ENCODE measurements at regions not wholly inside any gene's neighbourhood (a gene's known extent, or its start where the extent isn't known, plus 50 kb on each side); places are given as distances from the start of the nearest gene placed in this dataset.

DNA sequence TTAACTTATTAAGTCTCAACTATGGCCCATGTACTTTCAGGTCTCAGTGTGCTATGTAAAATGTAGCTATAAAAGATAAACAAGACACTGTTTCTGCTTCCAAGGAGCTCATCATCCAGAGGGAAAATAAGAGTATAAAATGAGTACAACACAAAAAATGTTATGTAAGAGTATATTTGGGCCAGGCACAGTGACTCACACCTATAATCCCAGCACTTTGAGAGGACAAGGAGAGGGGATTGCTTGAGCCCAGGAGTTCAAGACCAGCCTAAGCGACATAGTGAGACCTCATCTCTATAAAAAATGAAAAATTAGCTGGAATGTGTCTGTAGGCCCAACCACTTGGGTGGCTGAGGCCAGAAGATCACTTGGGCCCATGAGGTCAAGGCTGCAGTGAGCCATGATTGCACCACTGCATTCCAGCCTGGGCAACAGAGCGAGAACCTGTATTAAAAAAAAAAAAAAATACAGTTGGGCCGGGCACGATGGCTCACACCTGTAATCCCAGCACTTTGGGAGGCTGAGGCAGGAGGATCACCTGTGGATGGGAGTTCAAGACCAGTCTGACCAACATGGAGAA lies 124.0 kb downstream of the EDN1 start:
- TF ChIP-seq, protein P1, sequence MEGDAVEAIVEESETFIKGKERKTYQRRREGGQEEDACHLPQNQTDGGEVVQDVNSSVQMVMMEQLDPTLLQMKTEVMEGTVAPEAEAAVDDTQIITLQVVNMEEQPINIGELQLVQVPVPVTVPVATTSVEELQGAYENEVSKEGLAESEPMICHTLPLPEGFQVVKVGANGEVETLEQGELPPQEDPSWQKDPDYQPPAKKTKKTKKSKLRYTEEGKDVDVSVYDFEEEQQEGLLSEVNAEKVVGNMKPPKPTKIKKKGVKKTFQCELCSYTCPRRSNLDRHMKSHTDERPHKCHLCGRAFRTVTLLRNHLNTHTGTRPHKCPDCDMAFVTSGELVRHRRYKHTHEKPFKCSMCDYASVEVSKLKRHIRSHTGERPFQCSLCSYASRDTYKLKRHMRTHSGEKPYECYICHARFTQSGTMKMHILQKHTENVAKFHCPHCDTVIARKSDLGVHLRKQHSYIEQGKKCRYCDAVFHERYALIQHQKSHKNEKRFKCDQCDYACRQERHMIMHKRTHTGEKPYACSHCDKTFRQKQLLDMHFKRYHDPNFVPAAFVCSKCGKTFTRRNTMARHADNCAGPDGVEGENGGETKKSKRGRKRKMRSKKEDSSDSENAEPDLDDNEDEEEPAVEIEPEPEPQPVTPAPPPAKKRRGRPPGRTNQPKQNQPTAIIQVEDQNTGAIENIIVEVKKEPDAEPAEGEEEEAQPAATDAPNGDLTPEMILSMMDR (IDR thresholded peaks at IDR 0.05; ENCODE audit: unreplicated experiment) = no peak
- no peak overlapping the region for H3K4me3 Mint-ChIP-seq (ENCODE audit: unreplicated experiment)
- no peaks in the 10 kb centered on the region for H3K4me1 Mint-ChIP-seq (ENCODE audit: insufficient read depth, unreplicated experiment)
- CTCF ChIA-PET = interaction anchor here (0.6 kb wide), 1 partner anchor 125 kb away, joined by 3 read pairs; no protein-coding TSS in a partner anchor
- no peaks in the 10 kb centered on the region for H3K9me3 Mint-ChIP-seq (ENCODE audit: unreplicated experiment)
- H3K27me3 Mint-ChIP-seq (ENCODE audit: insufficient read depth, unreplicated experiment) = no peaks in the 10 kb centered on the region
- intact Hi-C loops (cut with micrococcal nuclease) = no loop called here
- no peak overlapping the region for H3K27ac Mint-ChIP-seq (ENCODE audit: low read depth, unreplicated experiment)
- DNase-seq (ENCODE audit: unreplicated experiment) = peak; percentile 30
- BruUV-seq (replicated peaks) = no TSS peak
- H3K36me3 Mint-ChIP-seq (ENCODE audit: insufficient read depth, unreplicated experiment) = no peaks in the 10 kb centered on the region
- POLR2A ChIA-PET = interaction anchor here (0.6 kb wide), 1 partner anchor 253 kb away, joined by 3 read pairs; no protein-coding TSS in a partner anchor

DNA sequence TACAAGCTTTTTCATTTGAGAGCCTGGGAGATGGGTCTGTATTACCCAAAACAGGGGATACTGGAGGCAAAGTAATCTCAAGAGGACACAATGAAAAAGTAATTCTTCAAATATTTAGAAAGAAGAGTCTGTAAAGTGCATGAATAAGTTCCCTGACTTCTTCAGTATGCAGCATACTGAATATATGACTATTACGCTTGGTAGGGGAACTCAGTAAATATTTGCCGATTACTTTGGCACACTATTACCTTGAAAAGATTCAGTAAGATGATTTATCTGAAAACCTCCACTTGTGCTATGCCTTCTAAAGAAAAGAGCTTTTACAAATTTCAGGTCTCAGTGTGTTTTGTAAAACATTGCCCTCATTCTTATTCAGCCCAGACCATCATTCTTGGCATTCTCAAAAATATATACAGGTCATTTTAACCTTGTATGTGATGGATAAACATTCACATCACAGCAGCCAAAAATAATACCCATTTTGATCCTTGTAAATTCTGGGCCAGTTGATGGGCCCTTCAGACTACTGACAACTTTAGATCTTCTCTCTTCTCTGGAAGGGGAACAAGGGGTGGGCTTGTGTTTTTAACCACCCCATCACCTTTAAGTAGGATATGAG lies 125.9 kb downstream of the EDN1 start:
- no peaks in the 10 kb centered on the region for H3K9me3 Mint-ChIP-seq (ENCODE audit: unreplicated experiment)
- peaks cover 9% of the 10 kb centered on the region for H3K4me1 Mint-ChIP-seq (ENCODE audit: insufficient read depth, unreplicated experiment)
- DNase-seq (ENCODE audit: unreplicated experiment) = no peak
- CTCF ChIA-PET = no interaction called here
- BruUV-seq (replicated peaks) = no TSS peak
- H3K4me3 Mint-ChIP-seq (ENCODE audit: unreplicated experiment) = no peak overlapping the region
- H3K27me3 Mint-ChIP-seq (ENCODE audit: insufficient read depth, unreplicated experiment) = no peaks in the 10 kb centered on the region
- POLR2A ChIA-PET = no interaction called here
- H3K36me3 Mint-ChIP-seq (ENCODE audit: insufficient read depth, unreplicated experiment) = no peaks in the 10 kb centered on the region
- no peak overlapping the region for H3K27ac Mint-ChIP-seq (ENCODE audit: low read depth, unreplicated experiment)
- intact Hi-C loops (cut with micrococcal nuclease) = no loop called here
- TF ChIP-seq, protein P1 (IDR thresholded peaks at IDR 0.05; ENCODE audit: unreplicated experiment) = no peak

DNA sequence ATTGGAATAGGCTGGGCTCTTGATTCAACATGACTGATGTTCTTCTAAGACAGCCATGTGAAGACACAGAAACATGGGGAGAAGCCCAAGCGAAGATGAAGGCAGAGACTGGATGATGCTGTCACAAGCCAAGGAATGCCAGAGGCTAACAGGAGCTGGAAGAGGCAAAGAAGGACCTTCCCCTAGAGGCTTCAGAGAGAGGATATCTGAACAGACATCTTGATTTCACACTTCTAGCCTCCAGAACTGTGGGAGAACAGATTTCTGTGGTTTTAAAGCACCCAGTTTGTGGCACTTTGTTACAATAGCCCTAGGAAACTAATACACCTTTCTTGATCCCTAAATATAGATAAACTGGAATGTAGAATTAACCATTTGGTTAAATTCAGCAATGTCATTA lies 127.0 kb downstream of the EDN1 start:
- no peaks in the 10 kb centered on the region for H3K36me3 Mint-ChIP-seq (ENCODE audit: insufficient read depth, unreplicated experiment)
- H3K9me3 Mint-ChIP-seq (ENCODE audit: unreplicated experiment) = no peaks in the 10 kb centered on the region
- TF ChIP-seq, protein P1 (IDR thresholded peaks at IDR 0.05; ENCODE audit: unreplicated experiment) = no peak
- no peak for DNase-seq (ENCODE audit: unreplicated experiment)
- H3K4me1 Mint-ChIP-seq (ENCODE audit: insufficient read depth, unreplicated experiment) = peaks cover 9% of the 10 kb centered on the region
- no peak overlapping the region for H3K27ac Mint-ChIP-seq (ENCODE audit: low read depth, unreplicated experiment)
- POLR2A ChIA-PET = no interaction called here
- no peaks in the 10 kb centered on the region for H3K27me3 Mint-ChIP-seq (ENCODE audit: insufficient read depth, unreplicated experiment)
- no peak overlapping the region for H3K4me3 Mint-ChIP-seq (ENCODE audit: unreplicated experiment)
- CTCF ChIA-PET = no interaction called here
- intact Hi-C loops (cut with micrococcal nuclease) = no loop called here
- no TSS peak for BruUV-seq (replicated peaks)

DNA sequence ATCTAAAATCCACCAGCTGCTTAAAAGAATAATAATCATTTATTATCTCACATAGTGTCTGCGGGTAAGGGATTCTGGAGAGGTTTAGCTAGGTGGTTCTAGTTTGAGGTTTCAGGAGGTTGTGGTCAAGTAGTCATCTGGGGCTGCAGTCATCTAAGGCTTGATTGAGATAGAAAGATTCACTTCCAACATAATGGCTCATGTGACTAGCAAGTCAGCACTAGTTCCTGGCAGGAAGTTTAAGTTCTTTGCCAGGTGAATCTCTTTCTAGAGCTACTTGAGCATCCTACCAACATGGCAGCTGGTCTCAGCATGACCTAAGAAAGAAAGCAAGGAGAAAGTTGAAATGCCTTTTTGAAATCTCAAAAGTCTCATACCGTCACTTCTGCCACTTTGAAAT lies 128.8 kb downstream of the EDN1 start:
- intact Hi-C loops (cut with micrococcal nuclease) = no loop called here
- Mint-ChIP-seq H3K4me1 (ENCODE audit: insufficient read depth, unreplicated experiment) (peaks cover 9% of the 10 kb centered on the region), H3K27ac (ENCODE audit: low read depth, unreplicated experiment) (no peak overlapping the region), H3K36me3 (ENCODE audit: insufficient read depth, unreplicated experiment) (no peaks in the 10 kb centered on the region), H3K27me3 (ENCODE audit: insufficient read depth, unreplicated experiment) (no peaks in the 10 kb centered on the region), H3K4me3 (ENCODE audit: unreplicated experiment) (no peak overlapping the region), H3K9me3 (ENCODE audit: unreplicated experiment) (no peaks in the 10 kb centered on the region)
- ChIA-PET POLR2A (interaction anchor here (0.7 kb wide), 1 partner anchor 61 kb away, joined by 3 read pairs; no protein-coding TSS in a partner anchor), CTCF (interaction anchor here (0.7 to 1.2 kb wide), 2 partner anchors 10 to 192 kb away, joined by 3 to 4 read pairs; no protein-coding TSS in a partner anchor)
- no TSS peak for BruUV-seq (replicated peaks)
- no peak for DNase-seq (ENCODE audit: unreplicated experiment)
- TF ChIP-seq, protein P1 (IDR thresholded peaks at IDR 0.05; ENCODE audit: unreplicated experiment) = no peak
